IMR-90 (cell line): ENCODE measurements at regions not wholly inside any gene's neighbourhood (a gene's known extent, or its start where the extent isn't known, plus 50 kb on each side); places are given as distances from the start of the nearest gene placed in this dataset.

Experiments
- ATAC-seq: fragments of 200-7000 bp; cut with Tn5 transposase; 2 replicates; pipeline ENCODE4 v1.9.1; 2020; ENCODE audit warnings: low read depth, mild to moderate bottlenecking, moderate library complexity
- BruUV-seq: library from RNA; stranded (reverse); fragments of 400-500 nt; replicated peaks from 2 replicates; lab custom pipeline; 2021; lab: Mats Ljungman, UMichigan
- CTCF ChIA-PET: fragments of 300-600 bp; formaldehyde crosslinking; extraction: SDS; loops from one replicate; lab custom pipeline; 2021; ENCODE audit warnings: antibody characterized with exemption; lab: Yijun Ruan, JAX
- POLR2A ChIA-PET: fragments of 300-600 bp; sonication (Branson Sonifier 250); formaldehyde crosslinking; loops from one replicate; lab custom pipeline; 2022; ENCODE audit warnings: antibody characterized with exemption; ENCODE audit not compliant: unreplicated experiment; lab: Charles Lee
- DNase-seq: peaks from one replicate; pipeline ENCODE4 v3.0.0; 2013
- H2AFZ ChIP-seq: replicated peaks from 2 replicates; pipeline ENCODE3; 2013; ENCODE audit warnings: low read length, mild to moderate bottlenecking; ENCODE audit not compliant: poor library complexity
- H2AK5ac ChIP-seq: 2 replicates; pipeline ENCODE4 v1.6.1; 2013; ENCODE audit warnings: low read depth, low read length, inconsistent platforms
- H2AK9ac ChIP-seq: replicated peaks from 2 replicates; pipeline ENCODE3; 2013; ENCODE audit warnings: mild to moderate bottlenecking, low read depth, low read length, moderate library complexity; ENCODE audit not compliant: poor library complexity
- H2BK120ac ChIP-seq: 2 replicates; pipeline ENCODE4 v1.6.1; 2013; ENCODE audit warnings: low read depth, low read length, inconsistent platforms
- H2BK15ac ChIP-seq: 3 replicates; pipeline ENCODE4 v1.6.1; 2013; ENCODE audit warnings: low read depth, low read length, inconsistent platforms
- H2BK20ac ChIP-seq: 2 replicates; pipeline ENCODE4 v1.6.1; 2013; ENCODE audit warnings: low read depth, mild to moderate bottlenecking, inconsistent platforms, low read length, moderate library complexity
- H2BK5ac ChIP-seq: 2 replicates; pipeline ENCODE4 v1.6.1; 2013; ENCODE audit warnings: mild to moderate bottlenecking, low read depth, low read length, inconsistent platforms; ENCODE audit not compliant: poor library complexity, severe bottlenecking
- H3K14ac ChIP-seq: replicated peaks from 2 replicates; pipeline ENCODE4 v1.6.1; 2013; ENCODE audit warnings: low read depth, low read length, inconsistent platforms
- H3K18ac ChIP-seq: 2 replicates; pipeline ENCODE4 v1.6.1; 2013; ENCODE audit warnings: low read depth, low read length, control low read depth
- H3K23ac ChIP-seq: 2 replicates; pipeline ENCODE4 v1.6.1; 2013; ENCODE audit warnings: low read depth, low read length, inconsistent platforms
- H3K27ac ChIP-seq: 2 replicates; pipeline ENCODE4 v1.5.1; 2013; ENCODE audit warnings: mild to moderate bottlenecking, control low read depth, low read length; ENCODE audit not compliant: insufficient read depth
- H3K27me3 ChIP-seq: 2 replicates; pipeline ENCODE4 v1.6.1; 2013; ENCODE audit warnings: low read length; ENCODE audit not compliant: control insufficient read depth, insufficient read depth
- H3K36me3 ChIP-seq: 2 replicates; pipeline ENCODE4 v1.6.1; 2013; ENCODE audit warnings: low read length, mixed read lengths; ENCODE audit not compliant: control insufficient read depth, insufficient read depth
- H3K4ac ChIP-seq: 2 replicates; pipeline ENCODE4 v1.6.1; 2013; ENCODE audit warnings: low read depth, low read length, inconsistent platforms
- H3K4me1 ChIP-seq: 2 replicates; pipeline ENCODE4 v1.6.1; 2013; ENCODE audit warnings: low read length, mixed read lengths; ENCODE audit not compliant: control insufficient read depth, insufficient read depth
- H3K4me2 ChIP-seq: 2 replicates; pipeline ENCODE4 v1.6.1; 2013; ENCODE audit warnings: low read depth, mild to moderate bottlenecking, control low read depth, low read length, moderate library complexity
- H3K4me3 ChIP-seq: 2 replicates; pipeline ENCODE4 v1.5.1; 2013; ENCODE audit warnings: low read depth, mild to moderate bottlenecking, control low read depth, low read length, moderate library complexity; ENCODE audit not compliant: insufficient read depth
- H3K56ac ChIP-seq: 2 replicates; pipeline ENCODE4 v1.6.1; 2013; ENCODE audit warnings: low read length, inconsistent platforms; ENCODE audit not compliant: insufficient read depth; ENCODE audit errors: extremely low read depth
- H3K79me1 ChIP-seq, 2 experiments: 2 replicates each; pipeline ENCODE4 v1.6.1; 2013; ENCODE audit warnings: low read length in 2 of 2, inconsistent platforms in 1 of 2, low read depth in 1 of 2
- H3K9ac ChIP-seq: 2 replicates; pipeline ENCODE4 v1.6.1; 2013; ENCODE audit warnings: low read depth, low read length, control low read depth
- H3K9me1 ChIP-seq: 2 replicates; pipeline ENCODE4 v1.6.1; 2013; ENCODE audit warnings: low read length, inconsistent platforms; ENCODE audit not compliant: insufficient read depth
- H3K9me3 ChIP-seq: 2 replicates; pipeline ENCODE4 v1.6.1; 2013; ENCODE audit warnings: low read length; ENCODE audit not compliant: control insufficient read depth, insufficient read depth
- H4K20me1 ChIP-seq: 2 replicates; pipeline ENCODE4 v1.6.1; 2013; ENCODE audit warnings: low read length, inconsistent platforms; ENCODE audit not compliant: insufficient read depth
- H4K5ac ChIP-seq: 2 replicates; pipeline ENCODE4 v1.6.1; 2013; ENCODE audit warnings: mild to moderate bottlenecking, low read depth, low read length, control low read depth
- H4K8ac ChIP-seq, 2 experiments: 2 replicates each; pipeline ENCODE4 v1.6.1; 2013; ENCODE audit warnings: low read depth in 2 of 2, low read length in 2 of 2, control low read depth in 1 of 2, inconsistent platforms in 1 of 2
- H4K91ac ChIP-seq: 2 replicates; pipeline ENCODE4 v1.6.1; 2013; ENCODE audit warnings: low read depth, low read length, inconsistent platforms; ENCODE audit not compliant: insufficient read depth
- CEBPB ChIP-seq: IDR thresholded peaks from 2 replicates; pipeline ENCODE4 v1.6.1; 2012; ENCODE audit warnings: low read depth, low read length, improper control_type of control experiment
- FOS ChIP-seq: fragments of 150-350 bp; IDR thresholded peaks from 2 replicates; pipeline ENCODE4 v1.6.1; 2016; ENCODE audit warnings: low read depth, low read length
- MAFK ChIP-seq: IDR thresholded peaks from 2 replicates; pipeline ENCODE4 v1.6.1; 2012; ENCODE audit warnings: low read depth, low read length, improper control_type of control experiment
- POLR2A ChIP-seq: IDR thresholded peaks from 2 replicates; pipeline ENCODE4 v1.6.1; 2012; ENCODE audit warnings: mild to moderate bottlenecking, low read depth, low read length
- RFX5 ChIP-seq: IDR thresholded peaks from 2 replicates; pipeline ENCODE4 v1.8.0; 2012; ENCODE audit warnings: low read depth, mild to moderate bottlenecking, low read length, moderate library complexity
- WGBS, 2 experiments: methylation state at CpG; one replicate each; pipeline versions ENCODE4 v1.1.5 to v1.1.7; 2013; ENCODE audit warnings: missing lambda C conversion rate in 2 of 2; ENCODE audit not compliant: insufficient read length in 1 of 2; ENCODE audit errors: extremely low coverage in 2 of 2; 5-methylcytosine and 5-hydroxymethylcytosine counted together
- dilution Hi-C: fragments of 300-500 bp; cut with HindIII; formaldehyde crosslinking; loops from one replicate; pipeline ENCODE4 v1.14.3; 2018; ENCODE audit warnings: low sequenced_read_pairs; ENCODE audit not compliant: unreplicated experiment
- in situ Hi-C: fragments of 300-500 bp; cut with MboI; formaldehyde crosslinking; loops from 3 replicates; pipeline ENCODE4 v1.14.3; 2019; ENCODE audit warnings: low sequenced_read_pairs, inconsistent platforms, mixed read lengths
- intact Hi-C: fragments of 100-400 bp; cut with micrococcal nuclease; formaldehyde crosslinking; loops from 2 replicates; pipeline ENCODE4 v1.10.0; 2022
- TF ChIP-seq, protein P1 (sequence below): conservative IDR thresholded peaks from 2 replicates; pipeline ENCODE4 v1.5.1; 2012; ENCODE audit warnings: mild to moderate bottlenecking, low read depth, low read length, improper control_type of control experiment

DNA sequence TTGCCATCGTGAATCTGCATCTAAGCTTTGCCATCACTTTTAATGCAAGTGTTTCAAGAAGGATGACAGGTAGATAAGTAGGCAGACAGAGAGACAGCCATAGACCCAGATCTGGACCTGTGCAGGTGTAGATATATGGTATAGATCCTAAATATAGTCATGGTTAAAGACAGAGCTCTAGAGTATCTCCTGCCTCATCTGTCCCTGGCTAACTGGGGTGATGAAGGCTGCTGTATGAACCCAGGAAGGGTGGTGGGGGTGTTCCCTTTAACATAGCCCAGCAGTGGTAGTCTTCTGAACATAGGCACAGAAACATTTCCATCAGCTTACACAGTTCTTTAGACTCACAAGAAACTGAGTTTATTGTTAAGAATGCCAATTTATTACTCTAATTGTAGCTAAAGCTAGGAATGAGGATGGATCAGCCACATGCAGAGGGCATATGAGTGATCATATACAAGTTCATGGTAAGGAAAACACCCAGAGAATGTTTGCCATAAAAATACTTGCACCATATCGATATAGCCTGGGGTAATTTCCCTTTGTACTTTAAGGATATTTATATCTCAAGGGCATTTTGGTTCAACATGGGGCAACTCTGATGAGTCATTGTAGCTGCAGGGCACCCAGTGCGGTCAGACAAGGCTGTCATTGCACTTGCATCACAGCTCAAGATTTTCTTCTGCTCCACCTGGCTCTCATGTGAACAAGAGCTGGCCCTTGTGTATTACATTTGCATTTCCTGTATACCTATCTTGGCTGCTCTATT, 587.2 kb downstream of the EPM2A start:
- CTCF ChIA-PET = no interaction called here
- Histone ChIP-seq H3K4me2 (peak overlapping the region; percentile 42; the same call in 1 of the 2 replicates), H2BK20ac (no peak overlapping the region)

More for the DNA sequence above, 587.2 kb downstream of the EPM2A start:
- in situ Hi-C loops (no loop called here), intact Hi-C loops (no loop called here), dilution Hi-C loops (no loop called here)
- no peak overlapping the region; a peak in 1 of 4 replicates for H4K8ac ChIP-seq
- H2AK5ac ChIP-seq = no peak overlapping the region; the same call in 1 of the 2 replicates
- H4K91ac ChIP-seq = no peak overlapping the region
- ATAC-seq (peak; percentile 35), DNase-seq (peak; percentile 63)
- no peak overlapping the region for H2BK15ac ChIP-seq
- no peaks in the 10 kb centered on the region for H3K36me3 ChIP-seq
- no peaks in the 10 kb centered on the region for H3K79me1 ChIP-seq
- no peaks in the 10 kb centered on the region for H3K9me1 ChIP-seq
- no peak overlapping the region for H3K4ac ChIP-seq
- no CpG with 5 or more reads among the region's 3 CpGs for WGBS, 2 experiments
- no peak overlapping the region for H3K9ac ChIP-seq
- H3K4me3 ChIP-seq = no peak overlapping the region
- no peak overlapping the region for H2BK5ac ChIP-seq
- H4K5ac ChIP-seq = no peak overlapping the region
- no peak overlapping the region for H3K23ac ChIP-seq
- no peaks in the 10 kb centered on the region for H3K27me3 ChIP-seq
- H3K56ac ChIP-seq = no peak overlapping the region
- POLR2A ChIA-PET = no interaction called here
- H3K9me3 ChIP-seq = no peaks in the 10 kb centered on the region
- H2AK9ac ChIP-seq = no peak overlapping the region
- no TSS peak for BruUV-seq
- H3K27ac ChIP-seq = no peak overlapping the region
- no peak overlapping the region for H2BK120ac ChIP-seq
- 0 out of 2 replicates have a peak, but pooled peaks cover 3% of the 10 kb centered on the region for H3K4me1 ChIP-seq
- TF ChIP-seq CEBPB (peak; percentile 71), RFX5 (no peak), POLR2A (no peak), MAFK (no peak), FOS (peak; percentile 68; the same call in 1 of the 2 replicates)
- TF ChIP-seq, protein P1, sequence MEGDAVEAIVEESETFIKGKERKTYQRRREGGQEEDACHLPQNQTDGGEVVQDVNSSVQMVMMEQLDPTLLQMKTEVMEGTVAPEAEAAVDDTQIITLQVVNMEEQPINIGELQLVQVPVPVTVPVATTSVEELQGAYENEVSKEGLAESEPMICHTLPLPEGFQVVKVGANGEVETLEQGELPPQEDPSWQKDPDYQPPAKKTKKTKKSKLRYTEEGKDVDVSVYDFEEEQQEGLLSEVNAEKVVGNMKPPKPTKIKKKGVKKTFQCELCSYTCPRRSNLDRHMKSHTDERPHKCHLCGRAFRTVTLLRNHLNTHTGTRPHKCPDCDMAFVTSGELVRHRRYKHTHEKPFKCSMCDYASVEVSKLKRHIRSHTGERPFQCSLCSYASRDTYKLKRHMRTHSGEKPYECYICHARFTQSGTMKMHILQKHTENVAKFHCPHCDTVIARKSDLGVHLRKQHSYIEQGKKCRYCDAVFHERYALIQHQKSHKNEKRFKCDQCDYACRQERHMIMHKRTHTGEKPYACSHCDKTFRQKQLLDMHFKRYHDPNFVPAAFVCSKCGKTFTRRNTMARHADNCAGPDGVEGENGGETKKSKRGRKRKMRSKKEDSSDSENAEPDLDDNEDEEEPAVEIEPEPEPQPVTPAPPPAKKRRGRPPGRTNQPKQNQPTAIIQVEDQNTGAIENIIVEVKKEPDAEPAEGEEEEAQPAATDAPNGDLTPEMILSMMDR = no peak
- H4K20me1 ChIP-seq = no peaks in the 10 kb centered on the region
- H3K18ac ChIP-seq = no peak overlapping the region
- no peak overlapping the region for H3K14ac ChIP-seq
- H2AFZ ChIP-seq = no peak overlapping the region
